ENCODE measurements at regions not wholly inside any gene's neighbourhood (a gene's known extent, or its start where the extent isn't known, plus 50 kb on each side); places are given as distances from the start of the nearest gene placed in this dataset.

DNA sequence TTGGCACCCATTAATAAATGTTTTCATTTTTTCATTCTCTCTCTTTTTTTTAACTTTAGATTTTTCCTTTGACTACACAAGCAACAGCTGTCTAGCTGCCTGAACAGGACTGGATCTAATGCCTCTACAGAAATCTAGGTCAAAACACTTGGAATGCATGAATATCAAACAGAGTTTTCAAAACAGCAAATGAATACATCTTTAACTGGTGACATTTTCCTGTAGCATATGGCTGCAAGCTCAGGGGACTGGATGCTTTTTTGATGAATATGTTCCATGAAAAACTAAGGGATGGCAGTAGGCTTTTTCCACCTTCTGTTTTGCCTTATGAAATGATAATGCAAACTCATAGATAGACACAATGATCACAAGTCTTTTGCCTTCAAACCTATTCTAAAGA is 661.7 kb downstream of the MCTP2 start:
- no peak for DNase-seq

DNA sequence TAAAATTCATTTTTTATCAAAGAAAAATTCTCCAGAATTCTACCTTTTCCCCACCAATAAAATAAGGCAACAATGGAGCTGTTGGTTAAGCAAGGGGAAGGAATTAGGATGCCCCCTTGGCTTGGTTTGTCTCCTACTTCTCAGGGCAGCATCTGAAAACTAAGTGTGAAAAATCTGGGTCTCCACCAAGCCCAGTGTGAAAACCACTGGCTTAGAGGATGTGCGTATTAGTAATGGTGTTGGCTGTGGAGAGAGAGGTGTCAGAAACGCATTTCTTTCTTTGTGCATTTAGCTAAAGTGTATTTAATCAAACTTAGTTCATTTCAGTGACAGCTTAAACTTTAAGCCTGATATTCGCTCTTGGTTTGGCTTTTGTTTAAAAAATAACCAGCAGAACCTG is 662.7 kb downstream of the MCTP2 start:
- no peak for DNase-seq

DNA sequence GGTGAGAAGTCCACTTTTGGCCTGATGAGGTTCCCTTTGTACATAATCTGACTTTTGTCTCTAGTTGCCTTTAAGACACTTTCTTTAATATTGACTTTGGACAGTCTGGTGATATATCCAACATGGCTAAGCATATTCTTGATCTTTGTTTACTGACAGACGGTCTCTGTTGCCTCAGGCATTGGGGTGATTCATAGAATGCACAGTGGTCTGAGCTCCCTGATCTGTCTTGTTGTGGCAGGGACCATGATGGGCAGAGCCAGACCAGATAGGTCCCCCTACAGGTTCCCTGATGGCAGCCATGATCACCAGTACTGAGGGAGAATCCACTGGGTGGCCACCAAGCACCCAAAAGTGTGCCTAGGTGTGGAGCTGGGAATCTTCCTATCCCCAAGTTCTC is 678.1 kb downstream of the MCTP2 start:
- no peak for DNase-seq

DNA sequence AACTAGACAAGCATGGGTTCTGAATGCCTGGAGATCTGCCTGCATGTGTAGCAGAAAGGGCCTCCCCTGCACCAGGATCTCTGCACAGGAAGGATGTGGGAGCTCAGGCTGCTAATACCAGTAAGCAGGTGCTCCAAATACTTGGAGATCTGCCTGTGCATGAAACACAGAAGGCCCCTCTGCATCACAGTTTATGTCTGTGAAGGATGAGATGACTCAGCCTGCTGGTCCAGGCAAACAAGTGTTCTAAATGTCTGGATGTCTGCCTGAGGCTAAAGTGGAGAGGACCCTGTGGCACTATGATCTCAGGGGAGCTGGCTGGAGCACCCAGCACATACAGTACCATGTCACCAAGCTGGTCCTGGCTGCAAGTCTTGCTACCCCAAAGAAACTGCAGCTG is 678.8 kb downstream of the MCTP2 start:
- no peak for DNase-seq

DNA sequence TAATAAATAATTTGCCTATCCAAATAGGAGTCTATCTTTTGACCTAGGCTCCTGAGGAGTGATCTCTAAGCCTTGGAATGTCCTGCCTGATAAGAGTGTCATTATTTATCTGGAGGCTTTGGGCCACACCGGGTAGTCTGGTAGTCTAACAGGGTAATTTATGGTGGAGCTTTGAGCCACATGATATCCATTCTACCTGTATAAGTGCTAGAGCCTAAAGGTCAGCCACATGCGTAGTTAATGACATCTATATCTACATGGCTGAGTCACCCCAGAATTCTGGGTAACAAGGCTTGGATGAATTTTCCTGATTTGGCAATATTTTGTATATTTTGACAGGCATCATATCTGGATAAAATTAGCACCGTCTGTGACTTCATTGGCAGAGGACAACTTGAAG is 681.4 kb downstream of the MCTP2 start:
- DNase-seq, result no peak

DNA sequence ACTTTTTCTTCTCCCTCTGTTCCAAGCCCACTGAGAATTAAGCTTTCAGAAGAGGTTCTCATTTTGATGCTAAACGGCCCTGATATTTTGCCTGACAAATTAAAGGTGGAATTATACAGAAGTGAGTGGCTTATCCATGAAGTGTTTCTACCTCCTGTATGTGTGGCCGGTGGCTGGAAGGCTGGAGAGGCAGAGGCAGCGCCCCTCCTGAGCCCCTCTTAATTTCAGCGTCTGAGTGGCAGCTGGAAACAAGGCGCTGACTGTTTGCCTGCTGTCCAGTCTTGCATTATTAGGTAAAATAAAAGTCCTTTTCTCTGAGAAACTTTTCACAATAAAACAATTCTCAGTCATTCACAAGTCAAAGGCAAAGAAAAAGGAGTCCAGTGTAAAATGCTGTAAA is 685.7 kb downstream of the MCTP2 start:
- DNase-seq, result no peak

DNA sequence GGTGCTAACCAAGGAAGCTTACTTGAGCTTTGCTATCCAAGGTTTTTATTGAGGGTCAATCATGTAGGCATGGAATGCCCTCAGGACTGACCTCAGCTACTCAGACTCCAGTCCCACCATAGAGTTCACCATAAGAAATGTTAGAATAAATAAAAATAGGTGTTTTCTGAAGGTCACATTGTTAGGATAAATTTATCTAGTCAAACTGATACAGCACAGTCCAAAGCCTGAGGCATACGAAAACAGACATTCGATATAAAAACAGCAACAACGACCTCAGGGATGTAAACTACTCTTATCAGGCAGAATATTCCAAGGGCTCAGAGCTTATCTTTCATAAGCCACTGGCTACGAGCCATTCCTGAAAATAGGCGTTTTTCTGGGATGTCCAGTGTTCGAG is 690.6 kb downstream of the MCTP2 start:
- DNase-seq, result no peak

DNA sequence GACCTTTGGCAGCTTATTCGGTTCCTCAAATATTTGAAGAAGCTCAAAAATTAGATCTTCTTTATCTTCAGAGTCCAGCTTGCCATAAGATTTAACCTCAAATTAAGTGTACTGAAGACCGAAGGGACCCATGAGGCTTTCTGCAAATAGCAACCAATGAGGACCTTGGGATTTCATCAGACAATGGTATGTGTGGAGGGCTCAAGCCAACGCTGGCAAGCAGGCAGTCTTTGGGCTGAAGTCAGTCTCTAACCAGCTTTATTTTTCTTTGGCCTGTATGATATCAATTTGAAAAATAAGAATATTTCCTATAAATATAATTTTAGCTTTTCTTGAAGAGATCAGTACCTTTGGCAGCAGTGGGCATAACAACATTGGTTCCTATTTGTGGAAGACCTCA is 692.7 kb downstream of the MCTP2 start:
- DNase-seq, result no peak

DNA sequence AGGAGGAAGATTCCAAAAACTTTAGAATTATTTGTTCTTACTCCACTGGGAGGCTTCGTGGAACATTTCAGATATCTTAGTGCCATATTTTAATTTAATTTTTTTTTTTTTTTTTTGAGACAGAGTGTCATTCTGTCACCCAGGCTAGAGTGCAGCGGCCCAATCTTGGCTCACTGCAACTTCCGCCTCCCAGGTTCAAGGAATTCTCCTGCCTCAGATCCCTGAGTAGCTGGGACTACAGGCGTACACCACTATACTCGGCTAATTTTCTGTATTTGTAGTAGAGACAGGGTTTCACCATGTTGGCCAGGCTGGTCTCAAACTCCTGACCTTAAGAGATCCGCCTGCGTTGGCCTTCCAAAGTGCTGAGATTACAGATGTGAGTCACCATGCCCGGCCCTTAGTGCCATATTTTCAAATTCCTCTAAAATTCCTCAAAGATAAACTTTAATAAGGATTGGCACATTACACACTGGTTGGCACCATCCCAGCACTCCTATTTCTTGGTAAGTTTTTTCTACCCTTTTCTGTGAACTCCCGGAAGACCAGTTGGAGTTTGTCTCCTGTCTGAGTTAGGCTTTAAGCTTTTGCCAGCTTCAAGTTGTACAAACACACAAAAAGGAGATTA is 693.7 kb downstream of the MCTP2 start:
- DNase-seq, result no peak

DNA sequence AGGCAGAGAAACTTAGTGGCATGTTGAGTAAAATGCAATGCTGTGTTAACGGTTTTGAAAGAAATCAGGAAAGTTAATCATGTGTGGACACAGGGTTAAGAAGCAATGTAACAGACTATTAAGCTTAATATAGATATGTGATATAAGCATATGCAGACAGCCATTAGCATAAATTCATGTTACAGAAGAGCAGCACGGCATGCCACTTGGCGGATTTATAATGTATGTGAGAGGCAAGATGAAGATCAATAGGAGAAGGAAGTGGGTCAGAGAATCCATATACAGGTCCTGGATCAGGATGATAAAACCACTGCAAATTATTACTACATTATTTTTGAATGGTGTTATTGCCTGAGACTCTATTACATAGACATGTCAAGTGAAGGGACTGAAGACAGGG is 694.3 kb downstream of the MCTP2 start:
- DNase-seq, result no peak

DNA sequence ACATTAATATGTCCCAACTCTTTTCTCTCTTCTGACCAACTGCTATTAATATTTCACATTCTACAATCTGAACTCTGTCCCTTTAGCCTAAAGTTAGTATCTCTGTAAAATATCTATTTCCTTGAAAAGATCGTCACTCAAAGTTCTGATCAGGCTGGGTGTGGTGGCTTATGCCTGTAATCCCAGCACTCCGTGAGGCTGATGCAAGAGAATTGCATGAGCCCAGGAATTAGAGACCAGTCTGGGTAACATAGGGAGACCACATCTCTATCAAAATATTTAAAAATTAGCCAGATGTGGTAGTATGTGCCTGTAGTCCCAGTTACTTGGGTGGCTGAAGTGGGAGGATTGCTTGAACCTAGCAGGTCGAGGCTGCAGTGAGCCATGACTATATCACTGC is 695.6 kb downstream of the MCTP2 start:
- DNase-seq, result no peak

DNA sequence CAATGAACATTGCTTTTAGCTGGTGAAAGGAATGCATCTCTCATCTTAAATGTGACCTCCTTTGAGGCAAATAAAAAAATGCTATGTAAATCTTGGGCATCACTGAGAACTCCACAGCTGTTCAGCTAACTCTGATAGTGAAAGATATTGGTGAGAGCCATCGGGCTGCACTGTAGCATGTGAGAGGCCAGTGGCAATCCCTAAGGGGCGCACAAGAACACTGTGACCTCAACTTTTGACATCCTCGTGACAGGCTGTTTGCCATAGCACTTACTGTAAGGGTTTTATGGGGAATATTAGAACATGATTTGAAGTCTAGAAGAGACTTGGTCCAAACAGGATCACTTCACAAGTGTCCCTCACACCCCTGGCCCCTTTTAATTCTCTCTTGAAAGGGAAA is 697.9 kb downstream of the MCTP2 start:
- DNase-seq, result no peak

DNA sequence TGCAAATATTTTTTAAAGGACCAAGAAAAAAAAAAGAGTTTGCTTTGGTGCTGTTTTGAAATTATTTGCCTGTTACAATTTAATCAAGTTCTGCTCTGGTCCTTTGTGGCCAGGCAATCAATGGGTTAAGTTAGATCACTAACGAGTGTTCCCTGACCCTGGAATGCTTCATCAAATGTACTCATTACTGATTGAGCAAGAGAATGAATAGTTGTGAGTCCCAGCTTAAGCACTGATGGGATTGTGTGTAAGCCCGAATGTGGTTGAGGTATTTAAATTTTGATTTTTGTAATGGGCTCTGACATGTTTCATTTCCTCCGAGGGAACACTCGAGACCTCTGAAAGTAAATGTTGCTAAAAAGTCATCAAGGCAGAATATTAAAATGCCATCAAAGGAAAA is 699.1 kb downstream of the MCTP2 start:
- DNase-seq, result no peak

DNA sequence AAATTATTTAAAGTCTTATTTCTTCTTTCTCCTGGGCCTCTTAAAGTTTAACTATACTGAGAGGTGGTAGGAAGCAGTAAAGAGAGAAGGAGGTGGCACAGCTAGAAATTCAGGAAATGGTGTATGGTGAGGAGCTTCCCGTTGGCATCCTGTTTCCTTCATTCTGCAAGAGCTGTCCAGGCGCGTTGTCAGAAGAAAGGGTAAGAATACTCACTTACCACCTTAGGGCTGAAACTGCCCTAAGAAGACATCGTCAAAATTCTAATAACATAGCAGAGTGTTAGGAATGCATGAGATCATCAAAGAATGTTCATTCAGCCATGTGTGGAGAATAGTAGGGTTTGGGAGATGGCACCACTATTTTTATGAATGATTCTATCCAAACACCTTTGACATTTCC is 699.6 kb downstream of the MCTP2 start:
- no peak for DNase-seq

DNA sequence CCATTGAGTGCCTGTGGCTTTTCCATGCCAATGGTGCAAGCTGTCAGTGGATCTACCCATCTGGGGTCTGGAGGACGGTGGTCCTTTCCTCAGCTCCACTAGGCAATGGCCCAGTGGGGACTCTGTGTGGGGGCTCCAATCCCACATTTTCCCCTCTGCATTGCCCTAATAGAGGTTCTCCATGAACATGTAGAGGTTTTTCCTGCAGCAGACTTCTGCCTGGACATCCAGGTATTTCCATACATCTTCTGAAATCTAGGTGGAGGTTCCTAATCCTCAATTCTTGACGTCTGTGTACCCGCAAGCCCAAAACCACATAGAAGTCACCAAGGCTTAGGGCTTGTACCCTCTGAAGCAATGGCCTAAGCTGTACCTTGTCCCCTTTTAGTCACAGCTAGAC is 703.1 kb downstream of the MCTP2 start:
- no peak for DNase-seq

DNA sequence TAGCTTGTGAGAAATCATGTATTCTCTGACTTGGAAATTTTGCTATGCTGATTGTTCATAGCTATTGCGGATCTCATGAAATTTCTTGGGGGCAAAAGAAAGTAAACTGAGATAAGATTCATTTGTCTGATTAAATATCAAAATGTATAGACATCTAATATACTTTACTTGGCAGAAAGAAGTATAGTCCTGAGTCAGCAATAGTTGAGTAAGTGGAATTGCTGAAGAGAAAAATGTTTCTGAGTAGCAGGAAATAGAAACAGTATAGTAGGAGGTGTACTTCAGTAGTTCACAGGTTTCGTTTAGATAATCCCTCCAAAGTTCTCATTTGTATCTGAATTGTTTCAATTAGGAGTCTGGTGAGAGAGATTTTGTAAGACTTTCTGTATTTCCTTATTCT is 705.9 kb downstream of the MCTP2 start:
- no peak for DNase-seq

DNA sequence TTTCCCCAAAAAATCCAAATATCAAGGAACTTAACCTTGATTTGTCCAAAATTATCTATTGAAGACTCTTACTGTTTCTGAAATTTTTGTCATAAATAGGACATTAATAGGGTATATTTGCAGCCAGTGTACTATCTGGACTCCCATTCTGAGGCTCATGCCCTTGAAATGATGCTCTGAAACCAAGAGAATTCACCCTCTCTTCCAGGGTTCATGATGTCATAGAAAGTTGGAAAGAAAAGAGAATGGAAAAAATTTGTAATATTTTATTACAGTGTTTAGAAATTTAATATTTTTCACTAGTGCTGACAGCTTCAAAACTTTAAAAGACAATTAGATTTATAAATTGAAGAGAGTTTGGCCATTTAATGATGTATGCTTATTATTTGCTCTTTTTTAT is 712.5 kb downstream of the MCTP2 start:
- DNase-seq, result peak in 2 of 3 donors; percentile 5 to 14

DNA sequence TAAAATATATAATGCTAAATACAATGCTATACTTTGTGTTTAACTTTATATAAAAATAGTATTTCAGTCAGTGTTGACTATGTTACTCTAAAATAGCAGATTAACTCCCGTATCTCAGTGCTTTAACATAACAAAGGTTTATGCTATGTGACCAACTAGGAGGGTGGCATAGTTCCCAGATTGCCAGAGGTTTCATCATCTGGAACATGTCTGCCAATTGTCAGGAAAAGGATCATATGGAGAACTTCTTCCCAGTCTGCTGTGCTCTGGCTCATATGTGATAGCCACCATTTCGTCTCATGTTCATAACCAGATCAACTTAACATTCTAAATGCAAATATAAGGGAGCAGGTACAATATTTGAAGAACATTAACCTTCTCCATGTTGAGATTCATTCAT is 720.2 kb downstream of the MCTP2 start:
- DNase-seq, result no peak

DNA sequence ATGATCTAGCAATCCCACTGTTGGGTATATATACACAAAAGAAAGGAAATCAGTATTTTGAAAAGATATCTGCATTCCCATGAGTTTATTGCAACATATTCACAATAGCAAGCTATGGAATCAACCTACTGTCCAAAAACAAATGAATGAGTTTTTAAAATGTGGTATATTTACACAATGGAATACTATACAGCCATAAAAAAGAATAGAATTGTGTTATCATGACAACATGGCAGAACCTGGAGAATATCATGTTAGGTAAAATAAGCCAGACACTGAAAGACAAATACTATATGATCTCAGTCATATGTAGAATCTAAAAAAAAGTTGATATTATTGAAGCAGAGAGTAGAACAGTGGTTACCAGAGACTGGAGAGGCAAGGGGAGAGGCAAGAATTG is 732.6 kb downstream of the MCTP2 start:
- DNase-seq, result no peak

DNA sequence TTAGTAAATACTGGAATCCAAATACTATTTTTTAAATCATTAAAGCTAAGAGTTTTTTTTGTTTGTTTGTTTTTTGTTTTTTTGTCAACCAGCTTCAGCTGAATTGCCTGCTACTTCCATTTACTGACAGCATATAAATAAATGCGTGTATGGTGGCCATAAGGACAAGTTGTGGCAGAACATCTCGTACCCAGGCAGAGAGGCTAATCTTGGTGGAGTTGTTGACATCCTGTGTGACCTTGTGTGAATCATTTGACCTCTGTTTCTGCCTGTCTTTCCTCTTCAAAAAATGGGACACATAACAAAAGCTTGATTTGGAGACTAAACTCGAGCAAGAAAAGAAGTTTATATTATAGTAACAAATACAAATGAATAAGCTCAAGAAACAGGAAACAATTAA is 734.2 kb downstream of the MCTP2 start:
- no peak for DNase-seq

DNA sequence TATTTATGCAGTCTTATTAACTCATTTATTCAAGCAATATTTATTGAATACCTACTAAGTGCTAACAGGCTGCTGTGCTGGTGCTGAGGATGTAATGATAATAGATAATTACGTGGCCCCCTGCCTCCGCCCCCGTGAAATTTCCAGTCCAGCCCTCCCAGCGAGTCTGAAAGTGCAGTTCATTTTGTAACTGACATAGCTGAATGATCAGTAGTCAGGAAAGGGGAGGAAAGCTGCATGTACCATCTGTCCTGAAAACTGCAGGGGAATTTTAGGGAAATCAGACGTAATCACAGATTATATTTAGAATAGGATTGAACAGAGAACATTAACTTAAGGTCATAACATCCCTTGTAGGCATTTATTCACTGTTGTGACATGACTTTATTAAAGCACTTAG is 736.8 kb downstream of the MCTP2 start:
- no peak for DNase-seq

DNA sequence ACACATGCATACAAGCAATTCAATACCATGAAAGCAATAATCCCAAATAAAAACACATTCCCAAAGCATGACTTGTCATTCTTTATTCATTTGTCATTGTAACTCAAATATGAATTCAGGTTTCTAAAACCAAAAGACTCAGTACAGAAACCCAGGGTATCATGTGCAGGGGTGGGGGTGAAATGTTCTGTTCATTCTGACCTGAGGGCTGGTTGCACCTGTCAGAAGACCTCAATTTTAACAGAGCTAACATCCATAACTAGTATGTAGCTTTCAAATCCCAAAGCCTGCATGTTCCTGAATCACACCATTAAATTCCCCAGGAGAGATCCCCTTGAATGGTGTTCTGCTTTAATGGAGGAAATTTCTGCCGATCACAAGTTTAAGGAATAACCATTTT is 738.7 kb downstream of the MCTP2 start:
- no peak for DNase-seq

DNA sequence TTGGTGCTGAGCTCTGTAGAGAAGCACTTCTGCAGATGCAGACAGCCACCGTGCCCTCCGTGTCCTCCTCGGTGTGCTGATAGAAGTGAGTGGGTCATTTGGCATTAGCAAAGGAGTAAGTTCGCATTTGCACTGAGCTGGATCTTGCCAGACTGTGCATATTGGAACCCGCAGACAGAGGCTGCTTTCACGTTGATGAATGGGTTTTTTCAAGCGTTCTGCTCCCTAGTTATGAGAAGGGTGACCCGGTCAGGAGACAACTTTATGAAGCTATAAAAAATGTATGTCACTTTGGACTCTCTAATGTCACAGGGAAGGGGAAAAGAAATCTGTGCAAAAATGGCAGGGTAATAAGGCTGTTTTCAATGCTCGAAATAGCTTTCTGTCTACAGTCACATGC is 739.4 kb downstream of the MCTP2 start:
- no peak for DNase-seq

DNA sequence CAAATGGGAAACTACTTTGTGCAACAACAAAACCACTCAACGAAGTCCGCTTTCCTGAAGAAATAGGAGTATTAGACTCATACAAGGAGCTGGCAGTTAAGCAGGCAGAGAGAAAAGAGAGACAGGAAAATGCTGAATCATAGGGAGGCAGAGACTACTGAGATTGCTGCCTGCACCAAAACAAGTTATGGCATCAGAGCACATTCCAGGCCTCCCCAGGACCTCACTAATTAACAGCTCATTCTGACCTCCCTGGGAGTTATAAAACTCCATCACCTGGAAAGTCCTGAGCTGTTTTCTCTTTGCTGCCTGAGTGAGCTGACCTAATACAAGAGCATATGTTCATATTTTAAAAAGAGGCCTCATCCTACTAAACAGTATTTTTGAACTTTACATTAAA is 741.0 kb downstream of the MCTP2 start:
- DNase-seq, result no peak

DNA sequence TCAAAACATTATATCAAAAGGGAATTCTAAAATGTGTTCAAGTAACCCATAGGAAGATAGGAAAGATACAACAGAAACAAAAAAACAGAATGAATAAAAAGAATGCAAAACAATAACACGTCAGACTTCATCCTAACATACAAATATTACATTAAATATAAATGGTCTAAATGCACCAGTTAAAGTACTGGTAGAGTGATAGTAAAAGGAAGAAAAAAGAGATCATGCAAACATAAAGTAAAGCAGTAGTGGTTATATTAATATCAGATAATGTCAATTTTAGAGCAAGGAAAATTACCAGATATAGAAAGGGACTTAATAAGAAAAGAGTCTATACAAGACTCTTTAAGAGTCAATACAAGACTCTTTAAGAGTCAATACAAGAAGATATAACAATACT is 755.7 kb downstream of the MCTP2 start:
- no peak for DNase-seq

Measured in muscle of back (tissue), 3 donors.